HG03103 (cell line): ENCODE measurements at regions not wholly inside any gene's neighbourhood (a gene's known extent, or its start where the extent isn't known, plus 50 kb on each side); places are given as distances from the start of the nearest gene placed in this dataset.
"Not testable (repeated sequence)": the region's sequence is repeated elsewhere in the genome, so short reads cannot be mapped to it uniquely, and the experiment has no call there.

Experiments used
- ATAC-seq: cut with Tn5 transposase; IDR thresholded peaks from one replicate; pipeline ENCODE4 v1.9.1; 2021; ENCODE audit warnings: low read depth; ENCODE audit not compliant: unreplicated experiment

DNA sequence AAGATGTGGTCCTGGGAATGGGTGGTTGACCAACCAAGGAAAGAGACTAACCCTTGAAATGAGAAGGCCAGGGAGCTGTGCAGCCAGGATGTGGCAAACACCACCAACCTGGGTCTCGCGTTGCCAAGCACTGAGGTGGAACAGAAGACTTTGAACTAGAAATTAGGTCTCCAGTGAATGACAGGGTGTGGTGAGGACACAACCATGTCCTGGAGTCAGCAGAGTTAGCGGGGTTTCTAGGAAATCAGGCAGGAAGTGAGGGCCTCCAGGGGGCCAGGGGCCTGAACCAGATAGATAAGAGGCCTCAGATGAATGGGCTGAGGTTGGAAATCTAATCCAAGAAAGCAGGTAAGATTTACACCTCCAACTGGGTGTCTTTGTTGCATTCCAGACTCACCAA, 353.3 kb upstream of the ARID1B start:
- no peak for ATAC-seq

DNA sequence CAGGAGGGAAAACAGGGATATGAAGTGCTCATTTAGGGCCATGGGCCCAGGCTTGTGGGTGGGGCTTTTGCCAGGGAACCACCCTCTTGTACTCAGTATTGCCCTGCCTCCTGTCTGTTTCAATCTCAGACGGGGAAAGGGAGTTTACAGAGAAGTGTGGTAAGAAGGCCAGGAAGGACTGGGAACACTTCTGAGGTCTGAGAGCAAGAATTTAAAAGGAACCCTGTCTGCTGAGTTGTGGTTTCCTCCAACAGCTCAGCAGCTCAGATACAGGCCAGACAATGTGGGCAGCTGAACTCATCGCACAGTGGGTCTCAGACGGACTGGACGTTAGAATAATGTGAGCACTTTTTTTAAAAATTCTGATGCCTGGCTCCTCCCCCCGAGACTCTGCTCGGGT, 354.1 kb upstream of the ARID1B start:
- ATAC-seq = no peak

DNA sequence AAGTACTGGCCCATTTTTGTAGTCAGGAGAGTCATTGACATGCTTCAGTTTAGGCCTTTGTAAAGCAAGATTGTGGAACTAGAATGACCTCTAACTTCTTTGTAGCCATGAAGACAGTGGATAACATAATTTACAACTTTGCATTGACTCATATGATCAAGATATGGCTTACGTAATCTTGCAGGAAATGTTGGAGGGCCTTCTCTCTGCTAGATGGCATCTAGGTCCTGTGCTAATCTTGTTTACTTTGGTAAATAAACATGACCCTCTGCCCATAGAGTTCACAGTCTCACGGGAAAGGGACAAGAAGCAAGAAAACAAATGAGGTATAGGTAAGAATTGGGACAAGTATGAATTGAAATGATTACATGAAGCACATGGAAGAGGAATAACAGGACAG, 355.2 kb upstream of the ARID1B start:
- no peak for ATAC-seq

DNA sequence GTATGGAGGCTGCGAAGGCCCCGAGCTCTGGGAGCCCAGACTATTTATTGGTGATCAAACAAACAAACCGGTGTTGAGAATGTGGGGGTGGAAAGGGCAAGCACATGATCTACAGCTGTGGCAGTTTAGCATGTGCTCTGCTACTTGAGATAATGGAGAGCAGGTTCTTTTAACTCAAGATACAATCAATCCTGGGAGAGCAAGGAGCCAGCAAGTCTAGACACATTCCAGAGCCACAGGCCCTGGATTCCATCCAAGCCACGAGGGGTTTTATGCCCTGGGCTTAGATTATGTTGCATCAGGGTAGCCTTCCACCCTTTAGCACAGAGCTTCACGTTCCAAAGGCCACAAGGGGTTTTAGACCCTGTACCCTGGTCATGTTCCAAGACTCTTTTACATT, 355.9 kb upstream of the ARID1B start:
- not testable (repeated sequence) for ATAC-seq

DNA sequence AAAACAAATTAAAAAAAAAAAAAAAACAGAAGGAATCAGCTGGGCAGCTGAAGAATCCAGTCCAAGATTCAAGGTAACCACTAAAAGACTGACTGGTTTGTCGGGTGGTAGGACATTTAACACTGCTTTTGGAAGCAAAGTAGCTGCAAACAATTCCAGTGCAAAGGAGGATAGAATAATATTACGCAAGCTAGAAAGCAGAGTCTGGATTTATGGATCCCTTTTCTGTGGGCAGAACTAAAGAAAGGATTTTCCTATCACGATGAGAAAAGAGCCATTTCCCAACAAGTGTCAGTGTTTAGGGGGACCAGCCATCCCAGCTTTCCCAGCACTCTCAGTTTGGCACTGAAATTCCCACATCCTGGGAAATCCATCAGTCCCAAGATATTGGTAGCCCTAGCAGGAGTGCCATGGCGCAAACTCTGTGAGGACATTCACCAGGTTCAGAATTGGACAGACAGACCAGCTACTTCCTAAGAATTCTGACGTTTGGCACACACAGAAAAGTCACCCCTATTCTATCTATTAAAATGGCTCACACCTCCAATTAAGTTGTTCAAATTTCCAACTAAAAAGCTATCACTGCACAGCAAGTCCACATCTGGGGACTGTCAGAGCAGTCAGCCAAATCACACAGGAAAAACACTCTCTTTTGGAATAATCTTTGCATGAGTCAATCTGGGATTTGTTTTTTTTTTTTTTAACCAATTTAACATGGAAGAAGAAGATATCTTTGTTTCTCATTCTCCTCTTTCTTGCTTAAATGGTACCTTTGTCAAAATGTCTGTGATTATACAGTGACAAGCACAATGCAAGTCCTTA, 356.8 kb upstream of the ARID1B start:
- no peak for ATAC-seq

DNA sequence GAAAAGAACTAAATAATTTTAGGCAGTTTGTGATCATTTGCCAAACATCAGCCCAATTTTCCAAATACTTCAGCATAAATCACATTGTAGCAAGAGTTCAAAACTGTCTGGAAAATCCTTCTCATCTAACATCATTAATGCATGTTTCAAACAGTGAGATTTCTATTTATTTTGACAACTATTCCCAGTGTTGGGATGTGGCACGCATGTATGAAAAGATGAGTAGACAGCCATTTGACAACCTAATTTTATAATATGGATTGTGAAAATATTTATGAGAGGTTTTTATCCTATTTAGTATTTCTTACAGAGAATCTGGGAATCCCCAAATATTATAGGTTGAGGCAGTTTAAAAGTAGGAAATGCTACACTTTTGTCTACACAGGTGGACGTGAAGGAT, 357.6 kb upstream of the ARID1B start:
- no peak for ATAC-seq

DNA sequence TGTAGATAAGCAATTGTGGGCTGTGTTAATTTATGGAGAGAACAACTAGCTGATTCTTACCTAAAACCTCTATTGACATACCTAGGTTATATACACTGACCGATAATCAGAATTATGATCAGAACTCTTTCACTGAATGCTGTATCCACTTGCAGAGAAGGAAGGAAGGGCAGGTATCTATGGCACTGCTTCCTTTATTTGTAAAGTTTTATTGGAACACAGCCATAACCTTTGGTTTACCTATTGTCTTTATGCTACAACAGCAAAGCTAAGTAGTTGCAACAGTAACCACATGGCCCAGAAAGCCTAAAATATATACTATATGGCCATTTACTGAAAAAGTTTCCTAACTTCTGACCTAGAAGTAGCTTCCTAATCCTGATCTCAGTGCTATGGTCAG, 358.9 kb upstream of the ARID1B start:
- ATAC-seq = no peak

DNA sequence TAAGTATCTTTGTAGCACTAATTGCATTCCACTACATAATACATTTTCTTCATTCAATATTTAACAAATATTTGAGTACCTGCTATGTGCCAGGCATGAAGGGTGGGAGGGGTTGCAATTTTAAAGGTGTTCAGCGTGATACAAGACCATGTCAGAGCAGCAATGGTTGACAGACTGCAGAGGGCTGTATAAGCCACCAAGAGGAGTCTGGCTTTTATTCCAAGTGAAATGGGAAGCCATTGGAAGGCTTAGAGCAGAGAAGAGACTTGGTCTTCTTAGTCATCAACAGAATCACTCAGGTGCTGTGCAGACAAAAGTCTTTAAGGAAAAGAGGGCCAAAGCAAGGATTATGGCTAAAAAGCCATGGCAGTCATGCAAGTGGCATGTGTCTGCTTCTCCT, 360.8 kb upstream of the ARID1B start:
- no peak for ATAC-seq

DNA sequence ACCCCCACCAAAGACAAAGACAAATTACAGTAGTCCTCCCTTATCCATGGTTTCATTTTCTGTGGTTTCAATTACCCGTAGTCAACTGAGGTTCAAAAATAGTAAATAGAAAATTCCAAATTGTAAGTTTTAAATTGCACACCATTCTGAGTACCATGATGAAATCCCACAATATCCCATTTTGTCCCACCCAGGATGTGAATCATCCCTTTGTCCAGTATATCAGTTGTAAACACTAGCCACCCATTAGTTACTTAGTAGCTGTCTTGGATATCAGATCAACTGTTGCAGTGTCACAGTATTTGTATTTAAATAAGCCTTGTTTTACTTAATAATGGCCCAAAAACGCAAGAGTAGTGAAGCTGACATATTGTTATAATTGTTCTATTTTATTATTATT, 364.0 kb upstream of the ARID1B start:
- ATAC-seq = no peak

DNA sequence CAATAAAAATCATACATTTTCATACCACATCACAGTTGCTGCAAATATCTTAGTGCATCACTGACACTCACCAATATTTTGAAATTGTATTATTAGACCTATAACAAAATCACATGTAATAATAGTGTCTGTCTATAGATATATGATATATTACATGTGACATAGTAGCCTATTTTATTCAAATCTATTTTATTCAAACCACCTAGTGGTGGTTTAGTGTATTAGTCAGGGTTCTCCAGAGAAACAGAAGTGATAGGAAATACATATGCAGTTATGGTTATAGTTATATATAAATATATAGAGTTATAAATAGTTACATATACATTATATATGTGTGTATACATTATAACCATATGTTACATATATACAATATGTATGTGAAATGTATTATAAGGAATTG, 366.5 kb upstream of the ARID1B start:
- ATAC-seq = no peak

DNA sequence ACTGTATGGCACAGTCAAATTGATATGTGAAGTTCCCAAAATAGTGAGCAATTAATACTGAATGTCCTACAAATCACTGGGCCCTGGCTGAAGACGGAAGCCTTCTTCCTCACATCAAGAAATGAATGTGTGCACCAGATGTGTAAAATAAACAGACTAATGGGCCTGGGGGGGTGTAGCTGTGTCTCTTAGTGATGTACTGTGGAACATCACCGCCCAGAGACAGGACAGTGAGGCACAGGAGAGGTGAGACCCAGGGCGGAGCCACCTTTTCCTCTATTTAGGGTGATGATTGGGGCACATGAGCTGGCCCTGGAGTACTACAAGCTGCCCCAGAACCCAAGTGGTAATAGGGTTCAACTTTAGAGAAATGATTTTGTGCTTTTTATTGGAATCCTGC, 368.5 kb upstream of the ARID1B start:
- ATAC-seq = no peak

DNA sequence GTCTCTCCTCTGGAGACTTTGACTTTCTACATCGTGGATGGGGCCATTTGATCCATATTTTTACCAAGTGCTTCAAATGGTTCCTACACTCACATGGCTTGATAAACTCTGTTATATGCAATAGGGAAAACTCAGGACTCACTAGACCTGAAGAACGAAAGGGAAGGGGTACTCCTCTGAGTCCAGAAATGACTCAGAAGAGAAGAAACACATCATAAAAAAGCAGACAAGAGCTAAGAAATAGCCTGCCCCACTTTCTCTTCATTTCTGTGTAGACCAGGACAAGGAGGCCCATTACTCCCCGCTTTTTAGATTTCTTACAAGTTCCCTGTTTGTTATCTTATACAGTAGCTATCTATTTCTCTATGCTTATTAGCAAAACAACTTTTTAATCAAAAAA, 369.8 kb upstream of the ARID1B start:
- no peak for ATAC-seq

DNA sequence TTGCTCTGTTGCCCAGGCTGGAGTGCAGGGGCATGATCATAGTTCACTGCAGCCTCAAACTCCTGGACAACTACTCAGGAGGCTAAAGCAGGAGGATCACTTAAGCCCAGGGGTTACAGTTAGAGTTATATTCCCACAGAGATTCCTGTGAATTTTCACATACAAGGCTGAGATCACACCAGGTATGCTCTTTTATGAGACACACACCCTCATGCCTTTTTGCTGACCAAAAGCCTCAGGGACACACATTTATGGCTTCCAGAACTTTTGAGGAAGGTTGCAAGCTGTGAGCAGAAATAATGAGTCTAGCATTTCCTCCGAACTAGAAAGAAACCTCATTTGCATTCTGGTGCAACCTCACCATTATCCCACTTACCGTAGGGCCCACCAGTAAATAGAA, 370.5 kb upstream of the ARID1B start:
- ATAC-seq = no peak

DNA sequence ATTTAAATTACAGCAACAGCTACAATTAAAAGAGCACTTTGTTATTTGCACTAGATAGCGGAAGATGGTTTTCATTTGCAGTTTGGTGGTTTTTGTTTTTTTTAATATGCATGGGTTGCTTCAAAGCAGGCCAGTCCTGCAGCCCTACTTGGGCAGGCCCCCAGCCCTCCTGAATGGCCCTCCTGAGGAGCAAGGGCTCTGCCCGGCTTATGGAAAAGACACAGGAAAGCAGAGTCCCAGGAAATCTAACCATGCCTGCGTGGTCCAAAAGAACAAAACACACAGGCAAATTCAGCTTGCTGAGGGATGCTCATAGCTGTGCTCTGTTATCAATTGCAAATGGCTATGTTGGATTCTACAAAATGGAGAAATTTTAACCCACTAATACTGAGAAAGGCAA, 371.1 kb upstream of the ARID1B start:
- no peak for ATAC-seq

DNA sequence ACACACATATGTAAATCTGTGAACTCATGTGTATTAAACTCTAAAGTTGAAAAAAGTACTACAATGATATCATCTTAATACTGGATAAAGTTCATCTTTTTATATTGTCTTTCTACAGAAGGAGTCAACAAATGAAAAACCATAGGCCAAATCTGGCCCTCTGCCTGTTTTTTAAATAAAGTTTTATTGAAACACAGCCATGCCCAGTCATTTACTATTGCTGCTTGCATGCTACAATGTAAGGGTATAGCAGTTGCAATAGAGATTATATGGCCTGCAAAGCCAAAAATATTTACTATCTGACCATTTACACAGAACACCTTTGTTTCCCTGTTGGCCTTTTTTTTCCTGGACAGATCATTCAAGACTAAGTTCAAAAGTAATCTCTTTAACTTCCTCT, 374.6 kb upstream of the ARID1B start:
- no peak for ATAC-seq

DNA sequence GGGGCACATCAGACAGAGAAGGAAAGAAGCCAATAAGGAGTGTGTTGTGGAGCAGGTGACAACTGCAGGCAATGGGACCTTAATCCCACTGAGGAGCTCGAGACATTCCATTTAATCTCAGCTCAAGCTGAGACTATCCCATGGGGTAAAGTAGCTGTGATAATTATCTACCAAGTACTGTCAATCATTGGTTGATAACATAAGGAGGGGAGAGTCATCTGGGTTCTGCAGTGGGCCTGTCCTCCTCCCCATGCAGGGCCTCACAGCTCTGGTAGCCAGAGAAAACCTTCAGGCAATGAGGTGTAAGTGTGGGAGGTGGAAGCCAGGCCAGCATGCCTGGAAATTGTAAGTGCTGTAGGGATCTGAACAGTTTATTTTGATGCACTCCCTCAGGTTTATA, 375.0 kb upstream of the ARID1B start:
- no peak for ATAC-seq

DNA sequence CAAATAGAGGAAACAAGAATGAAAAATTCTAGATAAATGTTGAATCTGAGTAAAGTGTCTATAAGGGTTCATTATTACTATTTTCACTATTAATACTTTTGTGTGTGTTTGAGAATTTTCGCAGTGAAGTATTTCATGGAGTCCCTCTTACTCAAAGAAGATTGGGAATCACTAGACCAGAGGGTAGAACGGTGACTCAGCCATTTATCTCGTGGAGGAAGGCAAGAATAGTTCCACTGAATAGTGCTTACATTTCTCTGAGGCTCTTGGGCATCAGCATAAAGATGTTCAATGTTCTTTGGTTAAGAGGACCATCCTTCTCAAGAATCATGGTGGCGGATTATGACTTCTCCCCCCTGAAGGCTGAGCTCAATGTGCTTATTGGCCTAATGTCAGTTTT, 376.7 kb upstream of the ARID1B start:
- no peak for ATAC-seq

DNA sequence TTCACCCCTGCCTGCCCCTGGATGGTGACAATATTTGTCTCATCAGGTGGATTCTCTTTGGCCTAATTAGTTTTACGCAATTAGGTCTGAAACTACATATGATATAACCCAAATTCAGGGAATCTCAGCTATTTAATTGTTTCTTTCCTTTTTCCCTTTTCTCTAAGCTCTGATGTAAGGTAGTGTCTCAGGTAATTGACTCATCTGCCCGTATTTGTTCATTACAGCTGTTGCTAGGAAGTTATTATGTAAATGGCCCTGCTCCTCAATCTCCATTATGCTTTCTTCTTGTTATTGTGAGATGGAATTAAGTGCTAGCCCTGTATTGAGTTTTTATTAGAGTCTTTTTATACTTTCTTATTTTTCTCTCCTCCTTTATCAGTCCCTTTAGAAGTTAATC, 378.2 kb upstream of the ARID1B start:
- ATAC-seq = no peak

DNA sequence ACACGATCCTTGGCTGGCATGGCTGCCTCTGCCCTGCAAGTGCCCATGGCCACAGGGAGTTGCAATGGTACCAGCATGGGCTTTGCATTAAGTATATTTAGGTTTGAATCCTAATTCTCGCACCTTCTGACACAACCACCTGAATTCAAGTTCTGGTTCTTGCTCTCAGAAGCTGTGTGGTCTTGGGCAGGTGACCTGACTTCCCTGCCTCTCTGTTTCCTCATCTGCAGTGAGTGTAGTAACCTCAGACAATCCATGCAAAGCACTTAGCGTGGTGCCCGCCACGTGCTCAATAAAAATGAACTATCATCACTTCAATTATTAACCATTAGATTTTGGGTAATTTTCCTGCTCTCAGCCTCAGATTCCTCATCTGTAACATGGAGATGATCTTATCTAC, 378.8 kb upstream of the ARID1B start:
- ATAC-seq = no peak

DNA sequence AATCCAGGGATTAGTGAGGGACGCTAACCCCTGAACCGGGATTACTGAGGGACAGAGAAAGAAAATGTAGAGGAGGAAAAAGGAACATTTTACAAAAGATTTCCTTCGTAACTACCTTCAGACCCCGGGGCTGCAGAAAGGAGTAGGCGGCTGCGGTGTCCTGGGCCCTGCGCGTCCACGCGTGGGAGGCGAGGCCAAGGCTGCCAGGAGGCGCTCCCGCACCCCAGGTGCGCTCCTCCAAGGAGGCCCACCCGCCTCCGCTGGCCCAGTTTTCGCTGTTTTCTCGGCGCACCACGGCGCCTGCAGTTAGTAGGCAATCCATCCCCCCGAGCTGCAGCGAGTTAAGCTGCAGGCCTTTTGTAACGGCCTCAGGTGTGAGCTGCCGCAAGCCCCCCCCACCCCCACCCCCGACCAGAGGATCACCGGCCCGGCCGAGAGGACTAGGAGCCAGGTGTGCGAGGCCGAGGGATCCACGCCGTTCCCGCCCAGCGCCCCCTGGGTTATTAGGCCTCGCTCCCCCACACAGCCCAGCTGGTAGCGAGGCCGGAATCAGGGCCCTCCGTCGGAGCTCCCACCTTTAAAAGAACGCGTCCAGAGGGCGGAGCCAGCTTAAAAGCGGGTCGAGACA, 380.3 kb upstream of the ARID1B start:
- ATAC-seq = no peak

DNA sequence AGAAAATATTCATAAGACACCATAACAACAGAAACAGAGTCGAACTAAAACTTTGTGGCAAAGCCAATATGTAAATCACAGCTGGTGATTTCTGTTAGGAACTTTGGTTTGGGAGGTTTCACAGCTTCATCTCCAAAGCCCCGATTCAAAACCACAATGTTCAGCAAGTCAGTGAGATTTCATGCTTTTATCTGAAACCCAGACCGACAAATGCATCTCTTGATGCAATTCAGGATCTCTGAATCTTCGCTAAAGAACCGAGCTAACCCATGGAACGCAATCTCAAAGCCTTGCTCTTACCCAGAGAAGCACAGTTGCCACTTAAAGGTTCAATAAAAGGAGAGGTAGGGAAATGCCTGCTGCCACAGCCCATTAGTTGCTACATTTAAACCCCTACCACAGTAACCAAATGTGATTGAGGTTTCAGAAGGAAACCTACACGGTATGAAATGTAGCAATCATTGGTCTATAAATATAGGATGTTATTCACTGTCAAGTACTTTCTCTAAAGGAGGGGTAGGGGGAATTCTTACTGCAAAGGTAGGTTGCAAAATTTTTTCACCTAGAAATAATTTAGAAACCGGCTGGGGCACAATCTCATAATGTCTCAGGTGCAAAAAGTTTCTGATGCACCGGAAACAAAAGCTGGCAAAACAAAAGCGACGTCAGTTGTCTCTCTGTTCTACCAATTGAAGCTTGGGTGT, 381.0 kb upstream of the ARID1B start:
- ATAC-seq = peak; percentile 57

DNA sequence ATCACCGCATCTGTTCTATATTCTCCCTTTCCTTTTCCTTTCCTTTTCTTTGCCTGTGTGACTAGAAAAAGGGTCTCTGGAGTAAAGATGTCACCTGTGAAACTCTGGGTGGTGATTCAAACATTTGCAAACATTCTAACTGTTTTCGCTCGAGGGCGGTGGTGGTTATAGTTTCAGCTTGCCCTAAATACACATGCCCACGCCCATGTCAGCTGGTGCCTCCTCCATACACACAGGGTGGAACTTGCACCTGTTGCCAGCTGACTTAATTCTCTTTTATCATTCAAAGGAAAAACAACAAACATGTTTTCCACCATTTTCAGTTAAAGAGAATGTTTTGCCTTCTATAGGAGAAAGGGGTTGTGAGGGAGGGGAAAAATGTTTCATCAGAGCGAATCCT, 381.9 kb upstream of the ARID1B start:
- peak; percentile 31 for ATAC-seq
